ENCODE measurements at regions not wholly inside any gene's neighbourhood (a gene's known extent, or its start where the extent isn't known, plus 50 kb on each side); places are given as distances from the start of the nearest gene placed in this dataset.

- Histone ChIP-seq H2BK20ac (ENCODE audit: low read length) (no peak overlapping the region), H3K4me2 (ENCODE audit: insufficient read depth in 1 of 2, low read depth in 2 of 2, low read length in 2 of 2) (no peak overlapping the region), H4K20me1 (replicated peaks in 1 of 2; ENCODE audit: control insufficient read depth in 1 of 2, insufficient read depth in 2 of 2, low read length in 2 of 2) (no peaks in the 10 kb centered on the region), H3K18ac (ENCODE audit: extremely low read depth, low read length) (no peak overlapping the region), H2BK12ac (ENCODE audit: low read depth, low read length) (no peak overlapping the region), H2BK15ac (ENCODE audit: low read length) (no peak overlapping the region), H3K4me3 (ENCODE audit: extremely low read depth in 1 of 4, insufficient read depth in 2 of 4, low read depth in 3 of 4, low read length in 4 of 4) (no peak overlapping the region), H3K36me3 (ENCODE audit: control insufficient read depth in 2 of 4, insufficient read depth in 4 of 4, low read length in 3 of 4) (no peaks in the 10 kb centered on the region), H3K56ac (replicated peaks; ENCODE audit: insufficient read length, low read depth, low read length) (no peak overlapping the region), H4K5ac (ENCODE audit: insufficient read length, low read depth, low read length) (no peak overlapping the region), H3K4ac (replicated peaks; ENCODE audit: insufficient read length, low read depth, low read length) (no peak overlapping the region), H3K14ac (ENCODE audit: insufficient read length) (no peak overlapping the region), H3K27ac (ENCODE audit: low read depth, low read length) (no peak overlapping the region), H4K91ac (replicated peaks; ENCODE audit: insufficient read length, low read length) (no peak overlapping the region), H3K23ac (ENCODE audit: insufficient read length) (no peak overlapping the region), H3K4me1 (replicated peaks in 1 of 4; ENCODE audit: control insufficient read depth in 3 of 4, insufficient read depth in 4 of 4, low read length in 3 of 4) (no peaks in the 10 kb centered on the region), H3K79me1 (ENCODE audit: low read depth, low read length) (no peaks in the 10 kb centered on the region), H3K9ac (replicated peaks in 1 of 4; ENCODE audit: extremely low read depth in 1 of 4, low read depth in 3 of 4, low read length in 3 of 4) (no peak overlapping the region), H2BK5ac (ENCODE audit: low read depth, low read length) (no peak overlapping the region), H3K27me3 (replicated peaks in 1 of 4; ENCODE audit: control insufficient read depth in 3 of 4, extremely low read depth in 1 of 4, insufficient read depth in 3 of 4, low read length in 3 of 4) (no peaks in the 10 kb centered on the region), H2BK120ac (replicated peaks; ENCODE audit: low read depth, low read length) (no peak overlapping the region), H2AK5ac (ENCODE audit: low read depth, low read length) (no peak overlapping the region), H2AFZ (ENCODE audit: low read length) (no peak overlapping the region), H3K79me2 (ENCODE audit: control insufficient read depth in 1 of 2, insufficient read depth in 2 of 2, low read length in 2 of 2) (no peaks in the 10 kb centered on the region), H3K23me2 (ENCODE audit: low read depth, low read length) (no peaks in the 10 kb centered on the region), H4K8ac (ENCODE audit: extremely low read depth, insufficient read depth, low read length) (no peak overlapping the region), H3K9me3 (ENCODE audit: insufficient read depth in 2 of 2, low read depth in 1 of 2, low read length in 1 of 2) (peaks cover 0 to 3% of the 10 kb centered on the region in 2 experiments; a peak in 1 of 4 replicates)
- ChIA-PET CTCF (ENCODE audit: partially characterized antibody) (interaction anchor here (0.9 kb wide), 1 partner anchor 889 kb away, joined by 4 read pairs; no protein-coding TSS in a partner anchor), POLR2A (ENCODE audit: partially characterized antibody) (no interaction called here)
- DNase-seq (ENCODE audit: low read depth in 1 of 2, low spot score in 2 of 2): no peak
- 69% methylated on average over 2 of the region's 2 CpGs; no CpG with 5 or more reads in 1 of the 2 experiments for WGBS, 2 experiments (ENCODE audit: extremely low coverage in 1 of 2, insufficient coverage in 1 of 2, insufficient read length in 1 of 2, insufficient replicate concordance in 2 of 2, low coverage in 1 of 2, low lambda C conversion rate in 2 of 2, missing lambda C conversion rate in 1 of 2)
- TF ChIP-seq POU5F1 (IDR thresholded peaks at IDR 0.05; ENCODE audit: low read depth, low read length) (no peak), MAFK (IDR thresholded peaks at IDR 0.05; ENCODE audit: low read depth, low read length) (peak; percentile 32; the same call in 1 of the 2 replicates)
- FAIRE-seq: no peak
These were observed 207.0 kb downstream of the MAF start for GRCh38 chr16:79393564-79393963.

All from H1 (cell line).